ENCODE measurements at regions not wholly inside any gene's neighbourhood (a gene's known extent, or its start where the extent isn't known, plus 50 kb on each side); places are given as distances from the start of the nearest gene placed in this dataset.

GRCh38 chr3:147008458-147008857 lies 397.9 kb downstream of the ZIC4 start:
- FAIRE-seq, result no peak

GRCh38 chr3:147007736-147008245 lies 398.6 kb downstream of the ZIC4 start:
- no peak for FAIRE-seq

GRCh38 chr3:147002721-147003120 lies 397.6 kb upstream of the PLSCR5 start:
- FAIRE-seq, result no peak

GRCh38 chr3:147000274-147000673 lies 395.1 kb upstream of the PLSCR5 start:
- FAIRE-seq, result no peak

- no peak for FAIRE-seq
Observed at GRCh38 chr3:146991907-146992306, 386.8 kb upstream of the PLSCR5 start.

- no peak for FAIRE-seq
Observed at GRCh38 chr3:146975476-146975875, 370.3 kb upstream of the PLSCR5 start.

- FAIRE-seq, result no peak
Observed at GRCh38 chr3:146975032-146975431, 369.9 kb upstream of the PLSCR5 start.

GRCh38 chr3:146974001-146974400 lies 368.9 kb upstream of the PLSCR5 start:
- FAIRE-seq, result no peak

GRCh38 chr3:146972726-146973125 lies 367.6 kb upstream of the PLSCR5 start:
- FAIRE-seq, result no peak

- no peak for FAIRE-seq
Observed at GRCh38 chr3:146970236-146970635, 365.1 kb upstream of the PLSCR5 start.

GRCh38 chr3:146969356-146969755 lies 364.2 kb upstream of the PLSCR5 start:
- FAIRE-seq, result no peak

GRCh38 chr3:146968204-146968651 lies 363.1 kb upstream of the PLSCR5 start:
- FAIRE-seq, result no peak

GRCh38 chr3:146967783-146968182 lies 362.6 kb upstream of the PLSCR5 start:
- FAIRE-seq, result no peak

- no peak for FAIRE-seq
Observed at GRCh38 chr3:146966124-146966523, 361.0 kb upstream of the PLSCR5 start.

GRCh38 chr3:146953511-146953981 lies 348.4 kb upstream of the PLSCR5 start:
- FAIRE-seq, result no peak

- FAIRE-seq, result no peak
Observed at GRCh38 chr3:146948985-146949384, 343.8 kb upstream of the PLSCR5 start.

- FAIRE-seq, result no peak
Observed at GRCh38 chr3:146948186-146948585, 343.0 kb upstream of the PLSCR5 start.

GRCh38 chr3:146929696-146930095 lies 324.6 kb upstream of the PLSCR5 start:
- FAIRE-seq, result no peak

GRCh38 chr3:146928421-146929059 lies 323.4 kb upstream of the PLSCR5 start:
- no peak for FAIRE-seq

- FAIRE-seq, result no peak
Observed at GRCh38 chr3:146921693-146922092, 316.5 kb upstream of the PLSCR5 start.

- FAIRE-seq, result no peak
Observed at GRCh38 chr3:146914409-146914808, 309.3 kb upstream of the PLSCR5 start.

GRCh38 chr3:146912241-146913015 lies 307.3 kb upstream of the PLSCR5 start:
- FAIRE-seq, result no peak

GRCh38 chr3:146903927-146904326 lies 298.8 kb upstream of the PLSCR5 start:
- FAIRE-seq, result no peak

GRCh38 chr3:146899171-146899570 lies 294.0 kb upstream of the PLSCR5 start:
- FAIRE-seq, result no peak
